Neutrophil (primary cell): ENCODE measurements at regions not wholly inside any gene's neighbourhood (a gene's known extent, or its start where the extent isn't known, plus 50 kb on each side); places are given as distances from the start of the nearest gene placed in this dataset.

Source experiments
- H3K27ac ChIP-seq: fragments of 200-600 bp; sonication (generic); 2 replicates; pipeline ENCODE4 v1.5.1; 2016; ENCODE audit warnings: mild to moderate bottlenecking, moderate library complexity
- H3K27me3 ChIP-seq: fragments of 200-600 bp; sonication (generic); 2 replicates; pipeline ENCODE4 v1.6.0; 2016; ENCODE audit warnings: mild to moderate bottlenecking
- H3K36me3 ChIP-seq: fragments of 200-600 bp; sonication (generic); 2 replicates; pipeline ENCODE4 v1.5.1; 2017
- H3K4me1 ChIP-seq, 2 experiments: fragments of 200-600 bp in 1 of 2; sonication (generic) in 1 of 2; 1 replicate in 1 of 2; 2 replicates in 1 of 2; pipeline versions ENCODE4 v1.5.1 to v1.6.1; 2013 to 2016; ENCODE audit warnings: low read depth in 1 of 2, low read length in 1 of 2, mild to moderate bottlenecking in 1 of 2, moderate library complexity in 1 of 2; ENCODE audit not compliant: control insufficient read depth in 1 of 2, insufficient read depth in 1 of 2
- H3K4me3 ChIP-seq, 2 experiments: fragments of 200-600 bp in 1 of 2; sonication (generic) in 1 of 2; 1 replicate in 1 of 2; 2 replicates in 1 of 2; pipeline ENCODE4 v1.5.1; 2013 to 2016; ENCODE audit warnings: low read depth in 1 of 2, low read length in 1 of 2, mild to moderate bottlenecking in 1 of 2, moderate library complexity in 1 of 2
- H3K9me3 ChIP-seq: fragments of 200-600 bp; sonication (generic); 2 replicates; pipeline ENCODE4 v1.5.1; 2016
- CTCF ChIP-seq: fragments of 200-600 bp; sonication (generic); IDR thresholded peaks from 2 replicates; pipeline ENCODE4 v1.5.1; 2016; ENCODE audit warnings: antibody characterized with exemption

- Histone ChIP-seq H3K4me1 (no peaks in the 10 kb centered on the region), H3K36me3 (no peaks in the 10 kb centered on the region), H3K4me3 (no peak overlapping the region), H3K27ac (no peak overlapping the region), H3K9me3 (no peaks in the 10 kb centered on the region), H3K27me3 (peaks cover 46% of the 10 kb centered on the region)
- no peak for TF ChIP-seq CTCF
Observed at GRCh38 chr7:1286946-1287645, 54.4 kb downstream of the UNCX start.

GRCh38 chr7:1287752-1288201, 55.1 kb downstream of the UNCX start:
- Histone ChIP-seq H3K4me1 (no peaks in the 10 kb centered on the region), H3K27me3 (peaks cover 53% of the 10 kb centered on the region), H3K4me3 (no peak overlapping the region), H3K9me3 (no peaks in the 10 kb centered on the region), H3K36me3 (no peaks in the 10 kb centered on the region), H3K27ac (no peak overlapping the region)
- no peak for TF ChIP-seq CTCF

GRCh38 chr7:1288390-1288995, 55.8 kb downstream of the UNCX start:
- H3K4me1 ChIP-seq: no peaks in the 10 kb centered on the region
- H3K4me3 ChIP-seq: no peak overlapping the region
- H3K9me3 ChIP-seq: no peaks in the 10 kb centered on the region
- no peaks in the 10 kb centered on the region for H3K36me3 ChIP-seq
- H3K27me3 ChIP-seq: peaks cover 60% of the 10 kb centered on the region
- no peak for TF ChIP-seq CTCF
- no peak overlapping the region for H3K27ac ChIP-seq

GRCh38 chr7:1288996-1289551, 56.4 kb downstream of the UNCX start:
- H3K4me3 ChIP-seq: no peak overlapping the region
- no peaks in the 10 kb centered on the region for H3K9me3 ChIP-seq
- no peak for TF ChIP-seq CTCF
- H3K27me3 ChIP-seq: peaks cover 65% of the 10 kb centered on the region
- H3K4me1 ChIP-seq: no peaks in the 10 kb centered on the region
- no peaks in the 10 kb centered on the region for H3K36me3 ChIP-seq
- no peak overlapping the region for H3K27ac ChIP-seq

GRCh38 chr7:1289666-1290025, 57.0 kb downstream of the UNCX start:
- Histone ChIP-seq H3K4me1 (no peaks in the 10 kb centered on the region), H3K27ac (no peak overlapping the region), H3K4me3 (no peak overlapping the region), H3K27me3 (peaks cover 66% of the 10 kb centered on the region), H3K36me3 (no peaks in the 10 kb centered on the region), H3K9me3 (no peaks in the 10 kb centered on the region)
- TF ChIP-seq CTCF: no peak
